D721Med (cell line): ENCODE measurements at regions not wholly inside any gene's neighbourhood (a gene's known extent, or its start where the extent isn't known, plus 50 kb on each side); places are given as distances from the start of the nearest gene placed in this dataset.

Experiments used
- DNase-seq: peaks from one replicate; pipeline ENCODE4 v3.0.0; 2011; ENCODE audit warnings: low spot score; ENCODE audit not compliant: insufficient read length
- FAIRE-seq: peaks from 2 replicates; lab custom pipeline; 2011; peaks lifted over from hg19 to GRCh38; lab: Jason Lieb, UNC
- CTCF ChIP-seq: IDR thresholded peaks from 2 replicates; pipeline ENCODE4 v1.5.1; 2012; ENCODE audit warnings: mild to moderate bottlenecking, control low read depth; ENCODE audit not compliant: insufficient read depth; ENCODE audit errors: missing control alignments

GRCh38 chr7:121595758-121596696, 199.9 kb upstream of the FAM3C start:
- DNase-seq = no peak
- FAIRE-seq = no peak
- TF ChIP-seq CTCF = no peak

- DNase-seq = no peak
- no peak for TF ChIP-seq CTCF
- FAIRE-seq = no peak
Measured at GRCh38 chr7:121591926-121592325, 195.8 kb upstream of the FAM3C start.

- DNase-seq = no peak
- FAIRE-seq = no peak
- no peak for TF ChIP-seq CTCF
Measured at GRCh38 chr7:121587435-121587834, 191.3 kb upstream of the FAM3C start.

GRCh38 chr7:121582258-121582657, 186.2 kb upstream of the FAM3C start:
- TF ChIP-seq CTCF = no peak
- FAIRE-seq = no peak
- DNase-seq = no peak

GRCh38 chr7:121579639-121580038, 183.5 kb upstream of the FAM3C start:
- FAIRE-seq (no peak), DNase-seq (no peak)
- no peak for TF ChIP-seq CTCF

GRCh38 chr7:121578669-121579068, 182.6 kb upstream of the FAM3C start:
- DNase-seq = no peak
- TF ChIP-seq CTCF = no peak
- FAIRE-seq = no peak
